GM21360 (cell line): ENCODE measurements at regions not wholly inside any gene's neighbourhood (a gene's known extent, or its start where the extent isn't known, plus 50 kb on each side); places are given as distances from the start of the nearest gene placed in this dataset.
"Not testable (repeated sequence)": the region's sequence is repeated elsewhere in the genome, so short reads cannot be mapped to it uniquely, and the experiment has no call there.

ENCODE experiments used
- ATAC-seq: cut with Tn5 transposase; IDR thresholded peaks from one replicate; pipeline ENCODE4 v1.9.1; 2021; ENCODE audit warnings: mild to moderate bottlenecking, moderate library complexity; ENCODE audit not compliant: unreplicated experiment

DNA sequence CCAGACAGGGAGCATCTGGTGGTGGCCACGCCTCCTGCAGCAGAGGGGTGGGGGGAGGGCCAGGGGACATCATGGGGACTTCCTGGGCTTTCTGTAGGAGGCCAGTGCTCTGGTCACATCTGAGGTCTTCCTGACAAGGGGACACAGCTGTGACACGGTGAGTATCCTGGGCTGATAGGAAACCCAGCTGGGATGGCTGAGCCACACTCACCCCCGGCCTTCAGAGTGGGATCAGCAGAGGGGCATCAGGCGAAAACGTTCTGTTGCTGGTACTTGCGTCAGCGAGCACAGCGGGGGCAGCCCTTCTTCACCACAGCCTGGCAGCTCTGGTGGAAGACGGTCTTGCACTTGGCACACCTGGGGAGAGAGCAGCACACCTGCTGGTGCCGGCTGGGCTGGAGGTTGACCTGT is 122.9 kb upstream of the SMURF2 start:
- ATAC-seq = no peak

DNA sequence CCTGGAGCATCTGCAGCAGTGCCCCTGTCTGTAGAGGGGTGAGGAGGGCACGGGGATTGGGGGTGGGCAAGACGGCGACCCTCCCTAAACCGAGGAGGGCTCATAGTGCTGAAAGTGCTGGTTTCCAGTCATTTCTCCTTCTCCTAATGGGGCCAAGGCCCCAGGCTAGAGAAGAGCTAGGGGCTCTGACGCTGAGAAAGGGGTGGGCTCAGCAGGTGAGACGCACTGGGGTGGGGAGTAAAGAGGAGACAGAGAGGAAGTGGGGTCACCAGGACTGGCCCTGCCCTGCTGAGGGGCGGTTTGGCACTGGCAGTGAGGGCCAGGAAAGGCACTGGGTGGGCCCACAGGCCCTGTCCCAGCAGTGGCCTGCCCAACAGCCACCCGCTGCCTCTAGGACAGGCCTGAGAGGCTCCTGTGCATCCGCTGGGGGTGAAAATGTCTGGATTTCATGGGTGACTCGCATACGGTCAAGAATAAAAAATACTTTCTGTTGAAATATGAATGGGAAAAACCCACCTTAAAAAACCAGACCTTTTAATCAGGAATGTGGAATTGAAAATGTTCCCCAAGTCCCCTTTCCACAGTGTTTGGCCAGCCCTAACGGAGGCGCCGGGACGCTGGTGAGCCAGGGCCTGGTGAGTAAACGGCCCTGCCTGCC is 122.4 kb upstream of the SMURF2 start:
- ATAC-seq = no peak

DNA sequence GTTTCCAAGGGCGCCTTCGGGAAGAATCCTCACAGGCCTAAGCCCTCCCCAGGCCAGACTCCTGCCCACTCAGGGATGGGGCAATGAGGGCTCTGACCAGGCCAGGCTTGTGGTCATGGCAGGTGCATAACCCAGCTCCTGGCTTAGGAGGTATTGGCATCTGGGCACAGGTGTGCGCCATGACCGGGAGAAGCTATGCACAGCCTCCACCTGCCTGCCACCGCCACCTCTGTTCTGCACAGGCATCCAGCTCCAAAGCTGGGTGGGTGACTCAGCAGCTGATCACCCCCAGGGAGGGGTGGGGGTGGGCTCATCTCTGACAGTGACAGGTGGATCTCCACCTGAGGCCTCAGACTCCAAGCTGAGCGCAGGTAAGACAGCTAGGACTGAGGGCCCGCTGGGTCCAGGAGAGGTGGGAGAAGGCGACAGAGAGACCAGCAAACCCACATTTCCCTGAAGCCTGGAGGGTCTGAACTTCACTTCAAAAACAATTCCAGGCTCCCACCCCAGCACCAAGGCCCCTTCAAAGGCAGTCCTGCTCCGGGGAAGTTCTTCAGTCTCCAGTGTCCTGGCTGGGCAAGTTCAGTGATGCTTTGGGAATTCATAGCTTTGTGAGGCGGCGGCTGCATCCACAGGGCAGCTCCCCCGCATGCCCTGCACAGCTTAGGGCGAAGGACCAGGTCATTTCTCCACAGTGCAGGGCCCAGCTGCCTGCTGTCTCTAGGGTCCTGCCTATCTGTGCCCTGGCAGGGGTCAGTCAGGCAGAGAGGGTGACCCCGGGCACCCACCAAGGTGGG is 121.6 kb upstream of the SMURF2 start:
- no peak for ATAC-seq

DNA sequence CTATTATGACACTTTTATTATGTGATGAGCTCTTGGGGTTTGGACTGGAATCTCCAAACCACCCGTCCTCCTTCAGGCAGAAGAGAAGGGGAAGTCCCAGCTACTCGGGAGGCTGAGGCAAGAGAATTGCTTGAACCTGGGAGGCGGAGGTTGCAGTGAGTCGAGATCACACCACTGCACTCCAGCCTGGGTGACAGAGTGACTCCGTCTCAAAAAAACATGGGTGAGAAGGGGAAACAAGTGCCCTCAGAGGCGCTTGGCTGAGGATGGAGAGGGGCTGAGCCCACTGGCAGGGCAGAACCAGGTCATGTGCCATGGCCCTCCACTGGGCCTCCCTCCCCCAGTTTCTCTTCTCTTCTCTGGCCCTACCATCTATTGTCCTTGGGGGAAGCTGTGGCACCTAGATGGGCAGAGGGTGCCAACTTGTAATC is 120.9 kb upstream of the SMURF2 start:
- no peak for ATAC-seq

DNA sequence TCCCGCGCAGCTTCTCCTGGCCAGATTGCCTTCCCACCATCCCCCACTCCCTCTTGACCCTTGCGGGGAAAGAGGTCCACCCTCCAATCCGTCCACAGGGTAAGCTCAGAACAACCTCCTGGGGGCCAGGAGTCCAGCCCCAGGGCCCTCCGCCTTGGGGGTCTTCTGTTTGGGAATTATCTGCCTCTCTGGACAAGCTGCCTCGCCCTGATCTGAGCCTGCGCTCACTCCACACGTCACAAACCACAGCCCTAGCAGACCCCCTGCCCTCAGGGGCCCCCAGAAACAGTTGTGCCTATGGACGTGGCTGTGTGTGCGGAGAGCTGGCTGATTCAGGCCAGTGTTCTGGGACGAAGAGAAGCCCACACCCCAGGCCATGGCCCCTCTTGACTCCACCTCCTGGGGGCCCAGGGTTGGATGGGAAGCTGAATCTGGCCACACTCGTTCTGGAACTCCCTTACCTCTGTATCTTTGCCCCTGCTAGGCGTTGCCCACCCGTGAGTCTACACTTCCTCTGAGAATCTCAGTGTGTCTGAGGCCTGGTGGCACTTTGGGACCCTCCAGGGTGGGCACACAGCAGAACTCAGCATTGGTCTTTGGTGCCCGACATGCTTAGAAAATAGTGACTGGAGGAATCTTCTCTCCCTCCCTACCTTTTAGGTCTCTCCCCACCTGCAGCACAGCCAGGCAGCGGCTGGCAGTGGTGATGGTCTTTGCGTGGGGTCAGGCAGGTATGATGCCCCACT is 119.9 kb upstream of the SMURF2 start:
- no peak for ATAC-seq

DNA sequence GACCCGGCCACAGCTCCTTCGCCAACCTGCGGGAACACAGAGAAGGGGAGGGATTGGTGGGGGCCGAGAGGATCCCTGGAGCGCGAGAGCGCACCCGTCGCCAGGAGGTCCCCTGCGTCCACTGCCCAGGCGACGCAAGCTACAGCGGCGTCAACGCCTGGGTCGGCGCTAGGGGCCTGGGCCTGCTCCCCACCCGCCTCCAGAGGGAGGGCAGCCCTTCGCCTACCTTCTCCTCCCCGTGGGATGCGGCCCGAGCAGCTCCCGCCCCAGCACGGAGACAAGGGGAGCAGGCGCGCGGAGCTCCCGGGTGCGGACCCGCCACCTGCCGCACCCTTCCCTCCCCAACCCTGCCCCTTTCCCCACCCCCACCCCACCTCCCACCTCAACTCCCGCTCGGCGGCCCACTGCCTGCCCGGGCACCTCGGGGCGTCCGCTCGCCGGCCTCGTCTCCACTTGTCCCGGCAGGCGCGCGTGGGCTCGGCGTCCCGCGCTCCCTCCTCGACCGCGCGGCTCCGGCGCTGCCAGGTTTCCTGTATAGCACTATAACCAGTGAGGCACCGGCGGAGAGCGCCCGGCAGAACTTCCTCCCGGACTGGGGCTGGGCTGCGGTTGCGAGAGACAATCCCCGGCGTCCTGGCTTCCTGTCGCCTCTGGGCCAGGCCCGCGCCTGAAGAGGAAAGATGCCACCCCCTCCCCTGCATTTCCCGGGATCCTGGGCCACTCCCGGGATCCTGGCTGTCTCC is 119.1 kb upstream of the SMURF2 start:
- no peak for ATAC-seq

DNA sequence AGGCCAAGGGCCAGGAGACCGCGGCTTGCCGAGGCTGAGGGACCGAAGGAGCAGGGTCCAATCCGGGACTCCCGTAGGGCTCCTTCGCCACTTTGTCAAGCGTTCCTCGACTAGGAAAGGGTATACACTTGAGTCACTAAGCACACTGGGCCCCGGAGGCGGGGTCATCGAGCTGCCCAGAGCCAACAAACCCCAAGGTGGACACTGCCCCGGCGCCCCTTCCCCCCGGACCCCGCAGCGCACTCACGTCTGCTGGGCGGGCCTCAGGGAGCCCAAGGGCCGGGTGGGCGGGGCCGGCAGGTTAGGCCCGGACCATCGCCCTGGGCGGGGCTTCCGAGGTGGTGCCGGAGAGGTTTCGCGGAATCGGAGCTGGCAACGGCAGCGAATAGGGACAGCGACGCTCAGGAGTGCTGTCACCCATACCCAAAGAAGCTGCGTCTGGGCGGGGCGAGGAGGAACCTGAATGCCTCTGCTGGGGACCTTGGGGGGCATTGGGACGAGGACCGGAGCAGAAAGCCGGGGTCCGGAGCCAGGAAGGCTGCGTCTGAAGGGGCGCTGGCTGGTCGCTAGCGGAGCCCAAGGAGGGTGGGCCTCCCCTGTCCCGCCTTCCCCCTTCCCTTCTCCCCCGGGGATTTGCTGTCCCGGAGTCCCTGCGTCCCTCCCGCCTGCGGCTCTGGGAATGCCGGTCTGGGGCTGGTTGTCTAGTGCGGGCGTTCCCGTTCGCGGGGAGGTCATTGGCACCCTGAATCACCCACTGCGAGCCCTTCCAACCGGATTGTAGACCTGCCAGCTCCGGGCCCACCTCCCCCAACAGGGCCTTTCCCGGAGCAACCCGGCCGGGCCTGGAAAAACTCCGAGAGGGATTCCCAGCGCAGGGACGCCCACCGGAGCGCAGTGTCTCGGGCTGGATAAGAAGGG is 118.2 kb upstream of the SMURF2 start:
- ATAC-seq = no peak

DNA sequence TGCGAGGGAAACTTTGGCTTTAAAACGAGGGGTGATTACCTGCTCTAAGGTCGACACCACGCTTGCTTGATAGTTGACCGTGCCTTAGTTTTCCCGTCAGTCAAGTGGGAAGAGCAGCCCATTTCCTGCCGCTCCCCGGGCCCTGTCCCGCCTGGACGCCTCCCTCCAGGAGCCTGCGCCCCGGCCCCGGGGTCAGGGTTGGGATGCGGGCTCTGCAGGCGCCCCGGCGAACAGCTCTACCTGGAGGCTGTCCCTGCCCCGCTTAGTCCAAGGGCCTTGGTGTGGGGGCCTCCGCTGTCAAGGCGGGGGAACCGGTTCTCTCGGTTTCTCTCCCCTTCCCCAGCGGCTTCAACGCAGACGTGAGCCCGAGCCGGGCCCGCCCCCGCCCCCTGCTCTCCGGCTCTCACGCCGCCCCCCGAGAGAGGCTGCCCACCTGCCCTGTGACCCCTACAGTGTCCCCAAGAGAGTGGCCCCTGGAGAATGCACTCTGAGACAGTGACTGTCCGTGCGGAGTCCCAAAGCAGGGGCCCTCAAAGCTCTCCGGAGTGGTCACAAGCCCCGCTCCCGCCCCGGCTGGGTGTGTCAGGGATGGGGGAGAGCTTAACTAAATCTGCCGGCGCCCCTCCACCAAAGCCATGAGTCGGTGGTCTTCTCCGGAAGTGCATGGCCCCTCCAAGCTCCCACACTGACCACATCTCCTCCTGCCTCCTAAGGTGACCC is 117.4 kb upstream of the SMURF2 start:
- ATAC-seq = no peak

DNA sequence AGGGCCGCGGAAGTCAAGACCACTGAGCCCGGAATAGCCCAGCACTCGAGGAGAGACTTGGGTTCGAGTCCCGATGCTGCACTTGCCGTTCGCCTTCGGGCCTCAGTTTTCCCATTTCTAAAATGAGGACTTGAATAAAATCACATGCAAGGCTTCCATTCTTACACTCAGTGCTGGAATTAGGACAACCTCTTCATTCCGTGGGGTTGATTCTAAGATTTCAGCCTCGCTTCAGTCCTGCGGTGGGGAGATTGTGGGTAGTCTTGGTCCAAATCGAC is 116.9 kb upstream of the SMURF2 start:
- ATAC-seq = not testable (repeated sequence)

DNA sequence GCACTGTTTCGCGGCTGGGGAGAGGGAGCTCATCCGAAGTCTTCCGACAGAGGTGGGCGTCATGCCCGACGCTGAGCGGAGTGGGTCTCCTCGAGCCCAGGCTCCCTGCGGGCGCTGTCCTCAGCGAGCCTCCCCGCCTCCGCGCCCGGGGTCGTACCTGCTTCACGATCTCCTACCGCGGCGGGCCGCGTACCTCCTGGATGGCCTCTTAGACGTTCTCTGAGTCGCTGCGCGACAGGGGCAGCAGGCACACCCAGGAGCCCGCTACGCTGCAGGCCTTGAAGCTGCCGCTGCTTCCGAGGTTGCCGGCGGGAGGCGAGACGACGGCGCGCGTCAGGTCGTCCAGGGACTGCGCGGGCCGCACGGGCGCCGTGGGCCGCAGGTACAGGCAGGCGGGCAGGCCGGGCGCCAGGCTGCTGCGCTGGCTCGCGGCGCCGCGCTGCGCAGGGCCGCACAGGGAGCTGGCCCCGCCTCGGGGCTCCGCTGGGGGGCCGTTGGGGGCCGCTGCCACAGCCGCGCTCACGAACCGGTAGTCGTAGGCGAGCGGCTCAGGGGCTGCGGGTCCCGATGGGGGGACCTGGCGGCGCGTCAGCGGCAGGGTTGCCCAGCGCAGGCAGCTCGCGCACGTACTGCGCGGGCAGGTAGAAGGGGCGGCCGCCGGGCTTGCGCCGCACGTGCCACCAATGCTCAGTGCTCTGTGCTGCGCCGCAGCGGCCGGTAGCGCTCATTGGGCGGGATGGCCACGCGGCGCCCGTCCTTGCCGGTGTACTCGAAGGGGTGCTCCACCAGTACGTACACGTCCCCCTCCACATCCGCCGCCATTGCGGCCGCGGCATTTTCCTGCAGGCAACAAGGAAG is 116.4 kb upstream of the SMURF2 start:
- no peak for ATAC-seq

DNA sequence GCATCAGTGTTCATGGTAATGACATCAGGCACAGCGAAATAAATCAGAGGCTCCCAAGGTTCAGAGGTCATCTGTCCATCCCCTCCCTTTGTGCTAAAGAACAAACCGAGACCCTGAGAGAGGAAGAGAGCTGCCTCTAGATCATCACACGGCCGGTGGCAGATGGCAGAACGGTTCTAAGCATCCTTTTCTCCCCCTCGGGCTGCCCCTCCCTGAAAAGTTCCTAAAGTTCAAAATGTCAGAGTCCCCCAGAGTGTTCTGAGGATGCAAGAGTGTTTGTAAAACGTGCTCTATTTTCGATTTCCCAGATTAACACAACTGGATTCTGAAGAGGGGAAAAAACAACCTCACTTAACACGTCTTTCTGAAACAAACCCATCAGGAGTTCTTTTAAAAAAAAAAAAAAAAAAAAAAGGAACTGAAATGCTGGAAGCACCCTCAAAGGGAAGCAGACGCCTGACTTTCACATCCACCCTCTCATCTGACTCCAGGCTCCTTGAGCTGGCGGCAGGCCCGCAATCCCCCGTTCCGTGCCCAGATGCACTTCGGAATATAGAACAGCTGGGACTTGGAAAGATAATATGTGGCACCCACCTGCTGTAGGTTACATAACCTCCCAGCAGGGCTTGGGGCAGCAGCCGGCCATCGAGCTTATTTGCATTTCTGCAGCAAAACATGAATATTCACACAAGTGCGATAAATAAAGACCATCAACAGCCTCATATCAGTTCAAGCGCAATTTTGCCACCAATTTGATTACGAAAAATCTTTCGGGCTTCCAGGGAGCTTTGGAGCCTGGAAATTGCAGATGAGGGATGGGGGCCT is 115.5 kb upstream of the SMURF2 start:
- ATAC-seq = no peak

DNA sequence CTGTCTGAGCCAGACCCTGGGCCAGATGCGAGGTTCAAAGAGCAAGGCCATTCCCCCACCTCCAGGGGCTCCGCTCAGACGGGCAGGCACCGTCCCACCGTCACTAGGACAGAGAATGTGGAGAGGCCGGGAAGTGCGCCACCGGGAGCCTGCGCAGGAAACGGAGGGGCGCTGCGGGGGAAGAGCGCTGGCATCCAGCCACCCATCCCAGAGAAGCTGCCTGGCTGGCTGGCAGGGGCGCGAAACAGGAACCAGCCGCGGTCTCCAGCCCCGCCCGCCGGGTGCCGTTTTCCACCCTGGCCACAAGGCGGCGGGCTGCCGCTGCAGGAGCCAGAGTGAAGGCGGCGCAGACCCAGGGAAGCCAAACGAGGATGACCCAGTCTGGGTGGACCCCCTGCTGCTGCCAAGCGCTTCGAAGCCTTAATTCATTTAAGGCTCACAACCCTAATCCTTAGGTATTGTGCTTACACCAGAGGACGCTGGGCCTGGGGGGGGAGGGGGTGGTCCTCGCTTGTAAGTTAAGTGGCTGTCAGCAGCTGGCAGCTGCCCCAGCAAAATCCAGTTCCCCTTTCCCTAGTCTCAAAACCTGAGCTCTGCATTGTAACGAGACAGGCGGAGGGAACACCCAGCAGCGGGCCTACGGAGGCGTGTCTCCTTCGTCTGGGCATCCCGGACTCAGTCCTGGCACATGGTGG is 114.8 kb upstream of the SMURF2 start:
- not testable (repeated sequence) for ATAC-seq

DNA sequence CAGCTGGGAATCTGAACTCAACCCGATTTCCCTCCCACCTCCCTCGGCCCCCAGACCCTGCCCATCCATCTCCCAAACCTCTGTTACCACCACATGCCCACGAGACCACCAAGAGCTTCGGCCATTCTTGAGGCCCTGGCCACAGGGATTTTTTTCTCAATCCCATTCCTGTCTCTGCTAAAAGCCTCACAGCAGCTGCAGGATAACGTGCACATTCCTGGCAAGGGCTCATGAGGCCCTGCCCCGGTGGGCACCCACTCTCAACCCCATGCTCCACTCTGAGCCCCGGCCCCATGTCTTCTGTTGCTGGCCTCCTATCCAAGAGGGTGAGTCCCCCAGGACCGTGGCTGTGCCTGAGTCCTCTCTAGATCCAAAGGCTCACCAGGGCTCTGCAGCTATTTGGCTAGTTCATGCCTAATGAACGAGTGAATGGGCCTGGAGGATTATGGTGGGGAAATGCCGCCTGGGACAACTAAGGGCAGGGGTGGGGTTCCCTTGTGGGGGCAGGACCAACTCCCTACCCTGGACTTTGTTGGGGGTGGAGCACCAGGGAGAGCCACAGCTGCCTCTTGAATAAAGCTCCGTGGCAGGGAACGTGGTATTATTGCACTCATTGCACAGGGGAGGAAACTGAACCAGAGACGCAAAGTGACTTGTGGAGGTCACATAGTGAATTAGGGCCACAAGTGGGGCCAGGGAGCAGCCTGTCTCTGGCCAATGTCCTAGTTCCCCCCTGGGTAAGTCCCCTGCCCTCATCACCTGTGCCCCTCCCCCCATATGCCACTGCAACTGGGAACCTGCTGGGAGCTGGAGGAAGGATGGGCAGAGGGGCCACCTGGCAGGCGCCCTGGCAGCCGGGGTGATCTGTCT is 113.8 kb upstream of the SMURF2 start:
- no peak for ATAC-seq

DNA sequence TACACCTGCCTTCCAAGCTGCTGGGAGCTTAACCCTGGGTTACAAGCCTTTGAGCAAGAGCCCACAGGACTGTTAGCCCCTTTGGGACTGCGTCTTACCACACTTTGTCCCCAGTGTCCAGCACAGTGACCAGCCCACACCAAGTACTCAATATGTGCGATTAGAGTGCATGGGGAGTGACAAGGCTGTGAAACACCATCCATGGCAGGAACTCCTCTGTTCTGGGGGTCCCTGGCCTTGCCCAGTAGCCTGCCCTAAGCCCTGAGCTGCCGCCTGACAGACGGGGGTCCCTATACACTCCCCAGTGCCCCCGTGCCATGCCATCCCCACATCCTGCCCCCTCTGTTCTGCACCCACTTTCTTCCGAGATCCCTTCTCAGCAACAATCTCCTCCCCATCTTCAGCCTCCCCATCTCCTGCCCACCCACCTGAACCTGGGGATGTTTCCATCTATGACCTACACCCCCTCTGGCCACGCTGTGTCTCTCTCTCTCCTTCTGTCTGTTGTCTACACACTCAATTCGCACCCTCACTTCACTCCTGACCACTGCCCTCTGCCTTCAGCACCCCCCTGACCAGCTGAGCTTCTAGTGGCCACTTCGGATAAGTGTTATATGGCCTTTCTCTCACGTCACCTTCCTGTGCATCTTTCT is 112.9 kb upstream of the SMURF2 start:
- ATAC-seq = no peak

DNA sequence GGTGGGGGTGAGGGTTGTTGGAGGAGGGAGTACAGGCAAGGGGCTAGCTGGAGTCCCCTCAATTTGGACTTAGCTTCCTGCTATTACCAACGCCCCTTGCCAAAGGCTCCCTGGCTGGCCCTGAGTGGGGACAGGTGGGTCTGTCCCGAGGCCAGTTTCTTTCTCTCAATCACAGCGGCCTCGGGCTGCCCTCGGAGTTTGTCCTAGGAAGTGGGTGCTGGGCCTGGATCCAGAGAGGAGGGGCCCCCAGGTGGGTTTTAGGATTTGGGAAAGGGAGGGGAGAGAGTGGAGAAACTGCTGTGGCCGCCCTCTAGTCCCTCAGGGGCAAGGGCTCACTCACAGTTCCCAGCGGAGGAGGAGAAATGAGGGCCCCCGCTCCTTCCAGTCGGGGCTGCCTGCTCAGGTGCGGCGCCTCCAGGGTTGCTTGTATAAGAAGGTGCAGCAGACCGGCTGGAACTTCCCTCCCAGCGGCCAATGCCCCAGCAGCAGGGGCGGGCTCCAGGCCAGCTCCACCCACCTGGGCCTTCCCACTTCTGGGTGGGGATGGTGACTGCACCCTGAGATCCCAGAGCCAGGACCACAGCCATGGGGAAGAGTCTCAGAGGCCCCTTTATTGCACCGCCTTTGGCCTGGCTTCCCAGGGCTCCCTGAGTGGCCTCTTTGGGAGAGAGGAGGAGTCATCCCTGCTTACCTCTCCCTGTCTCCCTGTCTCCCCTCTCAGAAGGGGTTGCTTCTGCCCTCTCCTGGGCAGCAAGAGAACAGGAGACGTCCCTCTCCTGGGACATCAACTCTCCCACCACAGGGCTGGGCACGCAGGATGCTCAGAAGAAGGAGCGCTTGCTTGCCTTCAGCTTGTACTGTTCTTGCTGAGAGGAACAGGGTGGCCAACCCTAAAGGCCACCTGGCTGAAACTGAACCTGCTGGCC is 112.0 kb upstream of the SMURF2 start:
- ATAC-seq = peak; percentile 51
